ENCODE measurements at regions not wholly inside any gene's neighbourhood (a gene's known extent, or its start where the extent isn't known, plus 50 kb on each side); places are given as distances from the start of the nearest gene placed in this dataset.

- H3K27ac ChIP-seq, result no peak overlapping the region
- no peak for DNase-seq
- in situ Hi-C loops (cut with HindIII; ENCODE audit: low pct_ligation_motif_present, low sequenced_read_pairs), result no loop called here
- no peaks in the 10 kb centered on the region for H3K27me3 ChIP-seq (replicated peaks)
- no peak overlapping the region for H3K4me3 ChIP-seq (ENCODE audit: low read depth, low read length)
- TF ChIP-seq CTCF (IDR thresholded peaks at IDR 0.05; ENCODE audit: low read depth, low read length, missing control alignments), result no peak
- H3K36me3 ChIP-seq (replicated peaks), result no peaks in the 10 kb centered on the region
These were observed 812.0 kb downstream of the CDH18 start for GRCh38 chr5:19175776-19176570.

DNA sequence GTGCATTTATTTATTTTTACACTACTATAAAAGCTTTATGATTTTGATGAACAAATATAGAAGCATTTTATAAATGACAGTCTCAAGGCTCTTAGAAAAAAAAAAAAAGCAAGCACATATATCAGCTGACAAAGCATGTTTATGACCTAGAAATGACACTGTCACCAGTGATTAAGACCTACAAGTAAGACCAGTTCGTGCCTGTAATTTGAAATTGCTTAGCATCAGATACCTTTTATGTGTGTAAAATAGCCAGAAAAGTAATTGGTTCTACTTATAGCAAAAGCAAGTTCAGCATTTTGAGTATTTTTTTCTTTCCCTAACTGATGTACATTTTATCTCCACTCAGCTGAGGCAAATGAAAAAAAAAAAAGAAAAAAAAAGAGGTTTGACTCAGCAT, 808.4 kb downstream of the CDH18 start:
- no peak overlapping the region for H3K4me3 ChIP-seq (ENCODE audit: low read depth, low read length)
- TF ChIP-seq CTCF (IDR thresholded peaks at IDR 0.05; ENCODE audit: low read depth, low read length, missing control alignments), result no peak
- in situ Hi-C loops (cut with HindIII; ENCODE audit: low pct_ligation_motif_present, low sequenced_read_pairs), result no loop called here
- H3K36me3 ChIP-seq (replicated peaks), result no peaks in the 10 kb centered on the region
- DNase-seq, result no peak
- H3K27me3 ChIP-seq (replicated peaks), result no peaks in the 10 kb centered on the region
- H3K27ac ChIP-seq, result no peak overlapping the region

DNA sequence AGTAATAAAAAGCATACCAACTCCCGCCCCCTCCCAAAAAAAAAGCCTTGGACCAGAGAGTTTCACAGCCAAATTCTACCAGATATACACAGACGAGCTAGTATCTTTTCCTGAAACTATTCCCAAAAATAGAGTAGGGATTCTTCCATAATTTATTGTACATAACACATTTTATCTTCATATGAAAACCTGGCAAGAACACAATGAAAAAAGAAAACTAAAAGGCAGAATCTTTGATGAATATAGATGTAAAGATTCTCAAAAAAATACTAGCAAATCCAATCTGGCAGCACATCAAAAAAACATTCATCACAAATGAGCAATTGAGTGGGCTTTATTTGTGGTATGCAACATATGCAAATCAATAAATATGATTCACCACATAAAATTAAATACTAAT, 798.8 kb downstream of the CDH18 start:
- no peak for DNase-seq
- H3K4me3 ChIP-seq (ENCODE audit: low read depth, low read length), result no peak overlapping the region
- no peaks in the 10 kb centered on the region for H3K36me3 ChIP-seq (replicated peaks)

GRCh38 chr5:19193631-19194030, 794.4 kb downstream of the CDH18 start:
- DNase-seq, result no peak
- Histone ChIP-seq H3K27ac (no peak overlapping the region), H3K27me3 (replicated peaks) (no peaks in the 10 kb centered on the region), H3K4me3 (ENCODE audit: low read depth, low read length) (no peak overlapping the region), H3K36me3 (replicated peaks) (no peaks in the 10 kb centered on the region)
- no peak for TF ChIP-seq CTCF (IDR thresholded peaks at IDR 0.05; ENCODE audit: low read depth, low read length, missing control alignments)
- in situ Hi-C loops (cut with HindIII; ENCODE audit: low pct_ligation_motif_present, low sequenced_read_pairs), result no loop called here

More for the DNA sequence above, 798.8 kb downstream of the CDH18 start:
- TF ChIP-seq CTCF (IDR thresholded peaks at IDR 0.05; ENCODE audit: low read depth, low read length, missing control alignments), result no peak
- no peak overlapping the region for H3K27ac ChIP-seq
- H3K27me3 ChIP-seq (replicated peaks), result no peaks in the 10 kb centered on the region
- in situ Hi-C loops (cut with HindIII; ENCODE audit: low pct_ligation_motif_present, low sequenced_read_pairs), result no loop called here

DNA sequence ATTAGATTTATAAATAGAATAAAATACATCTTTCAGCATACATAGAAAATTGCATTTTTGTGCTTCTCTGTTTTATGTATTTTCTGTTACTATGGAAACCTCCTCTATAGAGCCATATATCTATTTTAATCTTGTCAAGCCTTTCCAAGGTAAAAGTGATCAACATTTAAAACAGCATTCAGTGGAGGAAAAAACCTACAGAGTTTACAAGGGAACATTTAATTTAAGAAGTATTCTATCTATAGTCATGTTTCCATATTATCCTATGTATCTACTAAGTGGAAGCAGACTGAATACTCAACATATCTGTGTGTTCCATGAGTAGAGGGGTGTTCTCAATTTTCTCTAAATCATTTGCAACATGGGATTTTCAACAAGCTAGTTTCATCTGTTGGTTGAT, 791.4 kb downstream of the CDH18 start:
- no peak for TF ChIP-seq CTCF (IDR thresholded peaks at IDR 0.05; ENCODE audit: low read depth, low read length, missing control alignments)
- Histone ChIP-seq H3K27me3 (replicated peaks) (no peaks in the 10 kb centered on the region), H3K4me3 (ENCODE audit: low read depth, low read length) (no peak overlapping the region), H3K27ac (no peak overlapping the region), H3K36me3 (replicated peaks) (no peaks in the 10 kb centered on the region)
- in situ Hi-C loops (cut with HindIII; ENCODE audit: low pct_ligation_motif_present, low sequenced_read_pairs), result no loop called here
- DNase-seq, result no peak

DNA sequence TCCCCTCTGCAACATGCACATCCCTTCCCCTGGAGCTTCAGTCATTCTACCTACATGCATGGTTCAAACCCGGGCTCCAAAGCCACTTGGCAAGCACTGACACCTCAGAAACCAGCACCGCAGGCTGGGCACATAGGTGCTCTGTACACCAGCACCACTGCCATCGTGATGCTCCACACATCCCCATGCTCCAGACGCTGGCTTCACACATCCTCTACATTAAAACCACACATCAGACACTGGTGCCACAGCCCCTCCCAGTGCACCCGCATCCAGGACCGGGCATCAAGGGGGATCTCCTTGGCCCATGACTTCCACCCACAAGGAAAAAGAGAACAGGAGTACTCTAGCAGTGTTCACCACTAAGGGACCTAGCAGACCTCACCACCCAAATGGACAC, 787.7 kb downstream of the CDH18 start:
- no peaks in the 10 kb centered on the region for H3K27me3 ChIP-seq (replicated peaks)
- no peak for DNase-seq
- no peak overlapping the region for H3K27ac ChIP-seq
- in situ Hi-C loops (cut with HindIII; ENCODE audit: low pct_ligation_motif_present, low sequenced_read_pairs), result no loop called here
- H3K4me3 ChIP-seq (ENCODE audit: low read depth, low read length), result no peak overlapping the region
- no peak for TF ChIP-seq CTCF (IDR thresholded peaks at IDR 0.05; ENCODE audit: low read depth, low read length, missing control alignments)
- H3K36me3 ChIP-seq (replicated peaks), result no peaks in the 10 kb centered on the region
